ENCODE measurements at regions not wholly inside any gene's neighbourhood (a gene's known extent, or its start where the extent isn't known, plus 50 kb on each side); places are given as distances from the start of the nearest gene placed in this dataset.
"Not testable (repeated sequence)": the region's sequence is repeated elsewhere in the genome, so short reads cannot be mapped to it uniquely, and the experiment has no call there.

DNA sequence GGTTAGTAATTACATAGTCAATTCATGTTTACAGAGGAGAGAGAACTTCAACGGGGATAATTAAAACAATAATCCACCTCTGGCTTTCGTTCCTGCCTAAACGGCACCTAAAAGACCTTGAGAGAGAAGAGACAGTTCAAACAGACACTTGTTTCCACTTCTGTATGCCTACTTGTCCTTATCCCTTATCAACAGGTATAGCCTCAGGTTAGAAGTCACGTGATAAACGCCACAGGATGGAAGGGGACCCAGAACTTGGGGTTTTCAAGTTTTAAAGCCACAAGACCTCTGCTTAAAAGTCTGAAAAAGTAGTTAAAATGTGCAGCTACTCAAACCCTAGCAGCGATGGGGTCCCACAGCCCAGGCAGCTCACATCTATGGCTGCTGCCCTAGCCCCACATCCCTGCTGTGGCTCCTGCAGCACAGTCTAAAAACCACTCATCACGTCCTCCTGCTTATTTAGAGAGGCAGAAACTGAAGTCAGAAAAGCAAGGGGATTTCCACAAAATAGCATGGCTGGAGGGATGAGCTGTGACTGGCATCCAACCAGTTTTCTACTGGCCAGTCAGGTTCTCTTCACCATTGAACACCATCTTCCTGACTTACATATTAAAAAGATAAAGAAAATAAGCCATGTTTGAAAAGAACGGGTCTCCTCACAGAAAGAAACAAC, 51.2 kb upstream of the SEC16B start:
- no peak for DNase-seq

DNA sequence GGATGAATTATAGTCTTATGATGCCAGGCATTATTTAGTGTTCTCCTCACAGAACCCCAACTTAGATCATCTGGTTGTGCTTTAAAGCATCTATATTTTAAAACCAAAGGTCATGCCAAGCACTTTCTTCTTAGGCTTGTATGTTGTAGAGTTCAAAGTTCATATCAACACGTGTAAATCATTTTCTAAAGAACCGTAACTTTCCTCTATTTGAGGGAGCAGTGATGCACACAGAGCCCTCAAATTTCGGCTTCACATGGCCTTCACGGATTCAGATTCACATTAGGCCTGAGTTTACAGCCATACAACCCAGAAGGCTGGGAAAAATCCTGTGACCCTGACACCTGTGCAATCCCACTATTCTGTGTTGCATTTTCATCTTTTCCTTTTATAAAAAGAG, 52.1 kb upstream of the SEC16B start:
- no peak for DNase-seq

GRCh38 chr1:178023181-178023618, 53.3 kb upstream of the SEC16B start:
- no peak for DNase-seq

- no peak for DNase-seq
These were observed 54.6 kb upstream of the SEC16B start for GRCh38 chr1:178024504-178024903.

- no peak for DNase-seq
These were observed 55.9 kb upstream of the SEC16B start for GRCh38 chr1:178025613-178026356.

DNA sequence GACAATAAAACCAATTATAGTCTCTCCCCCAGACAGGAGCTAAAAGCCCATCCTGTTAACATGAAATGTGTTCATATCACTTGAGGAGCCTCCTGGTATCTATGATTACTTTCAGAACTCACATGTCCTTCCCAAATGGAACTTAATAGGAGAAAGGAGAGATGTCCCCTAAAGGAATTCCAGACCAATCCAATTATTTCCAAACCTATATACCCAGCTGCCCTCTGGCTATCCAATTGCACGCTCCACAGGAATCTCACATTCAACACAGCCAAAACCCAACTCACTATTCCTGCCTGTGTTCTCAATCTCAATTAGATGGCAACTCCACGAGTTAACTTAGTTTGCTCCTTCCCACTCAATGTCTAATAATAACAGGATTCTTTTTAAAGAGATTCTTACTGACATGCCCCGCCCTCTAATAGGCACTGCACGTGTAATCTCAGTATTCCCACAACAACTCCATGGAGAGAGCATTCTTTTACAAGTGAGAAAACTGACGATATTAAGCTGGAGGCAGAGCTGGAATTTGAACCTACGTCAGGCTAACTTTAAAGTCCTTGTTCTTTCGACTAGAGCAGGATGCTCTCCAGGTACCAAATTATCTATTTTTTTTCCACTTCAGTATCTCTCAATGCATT, 59.1 kb upstream of the SEC16B start:
- DNase-seq: no peak

GRCh38 chr1:178030467-178030866, 60.6 kb upstream of the SEC16B start:
- DNase-seq: no peak

GRCh38 chr1:178031856-178032320, 62.0 kb upstream of the RASAL2 start:
- peak; percentile 44 for DNase-seq

- no peak for DNase-seq
These were observed 60.9 kb upstream of the RASAL2 start for GRCh38 chr1:178033019-178033418.

- no peak for DNase-seq
These were observed 59.2 kb upstream of the RASAL2 start for GRCh38 chr1:178034676-178035075.

DNA sequence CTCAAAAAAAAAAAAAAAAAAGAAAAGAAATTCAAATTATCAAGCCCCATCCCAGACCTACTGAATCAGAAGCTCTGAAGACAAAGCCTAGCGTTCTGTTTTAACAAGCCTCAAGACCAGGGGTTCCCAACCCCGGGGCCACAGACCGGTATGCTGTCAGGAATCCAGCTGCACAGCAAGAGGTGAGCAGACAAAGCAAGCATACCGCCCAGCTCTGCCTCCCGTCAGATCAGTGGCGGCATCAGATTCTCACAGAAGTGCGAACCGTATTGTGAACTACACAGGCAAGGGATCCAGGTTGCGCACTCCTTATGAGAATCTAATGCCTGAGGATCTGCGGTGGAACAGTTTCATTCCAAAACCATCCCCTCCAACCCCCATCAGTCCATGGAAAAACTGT, 57.8 kb upstream of the RASAL2 start:
- DNase-seq: no peak

- DNase-seq: peak; percentile 84
These were observed 56.2 kb upstream of the RASAL2 start for GRCh38 chr1:178037510-178038253.

- DNase-seq: no peak
These were observed 55.5 kb upstream of the RASAL2 start for GRCh38 chr1:178038372-178038771.

- DNase-seq: no peak
These were observed 54.0 kb upstream of the RASAL2 start for GRCh38 chr1:178039891-178040290.

- not testable (repeated sequence) for DNase-seq
These were observed 50.0 kb upstream of the RASAL2 start for GRCh38 chr1:178043940-178044339.
